Right kidney (tissue), 1 donor: ENCODE measurements at regions not wholly inside any gene's neighbourhood (a gene's known extent, or its start where the extent isn't known, plus 50 kb on each side); places are given as distances from the start of the nearest gene placed in this dataset.
"Not testable (repeated sequence)": the region's sequence is repeated elsewhere in the genome, so short reads cannot be mapped to it uniquely, and the experiment has no call there.

Source experiments
- DNase-seq: peaks from one replicate; pipeline ENCODE4 v3.0.0-alpha.2; 2016

DNA sequence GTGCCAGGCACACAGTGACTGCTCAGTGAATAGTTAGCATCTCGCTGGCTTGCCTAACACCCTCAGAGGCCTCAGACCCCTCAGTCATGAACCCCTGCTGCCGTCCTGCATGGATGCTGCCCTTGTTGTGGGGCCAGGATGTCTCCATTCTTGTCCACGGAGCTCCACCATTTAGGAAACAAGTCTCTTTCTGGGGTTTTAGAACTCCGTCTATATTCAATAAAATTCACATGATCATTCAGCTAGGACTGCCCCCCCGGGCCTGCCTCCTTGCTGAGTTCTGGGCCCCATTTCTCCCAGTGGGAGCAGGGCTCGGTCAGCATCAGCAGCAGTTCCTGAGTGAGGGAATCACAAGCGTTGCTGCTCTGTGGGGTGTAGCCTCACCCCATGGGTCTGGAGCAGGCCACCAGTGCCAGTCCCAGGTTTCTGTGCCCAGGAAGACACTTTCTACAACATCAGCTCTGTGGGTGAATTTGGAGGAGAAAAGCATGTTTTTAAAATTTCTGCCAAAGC lies 134.1 kb downstream of the RHOU start:
- DNase-seq = no peak

DNA sequence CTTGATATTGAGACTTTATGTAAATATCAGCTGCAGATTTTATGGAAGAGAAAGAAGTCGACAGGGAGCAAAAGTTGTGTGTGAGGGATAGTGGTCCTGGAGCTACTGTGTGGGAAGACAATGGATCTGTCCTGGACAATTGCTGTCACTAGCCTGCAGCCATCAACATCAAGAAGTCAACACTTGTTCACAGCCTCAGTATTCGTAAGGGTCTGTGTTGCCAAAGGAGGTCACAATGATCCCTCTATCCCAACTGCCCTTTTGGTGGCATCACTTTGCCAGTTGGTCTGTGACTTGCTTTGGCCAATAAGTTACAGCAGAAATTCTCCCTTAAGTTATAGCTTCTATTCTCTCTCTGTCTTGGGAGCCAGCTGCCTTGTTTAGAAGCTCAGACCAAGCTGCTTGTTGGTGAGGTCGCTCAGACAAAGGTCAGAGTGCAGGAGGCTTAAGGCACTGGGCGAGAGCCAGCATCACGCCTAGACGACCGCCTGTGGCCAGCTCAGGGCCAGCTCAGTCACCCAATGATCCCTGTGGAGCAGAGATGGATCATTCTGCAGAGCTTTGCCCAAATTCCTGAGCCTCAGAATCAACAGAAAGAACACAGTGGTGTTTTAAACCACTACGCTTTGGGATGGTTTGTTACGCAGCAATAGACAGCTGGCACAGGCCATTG lies 134.9 kb downstream of the RHOU start:
- no peak for DNase-seq

DNA sequence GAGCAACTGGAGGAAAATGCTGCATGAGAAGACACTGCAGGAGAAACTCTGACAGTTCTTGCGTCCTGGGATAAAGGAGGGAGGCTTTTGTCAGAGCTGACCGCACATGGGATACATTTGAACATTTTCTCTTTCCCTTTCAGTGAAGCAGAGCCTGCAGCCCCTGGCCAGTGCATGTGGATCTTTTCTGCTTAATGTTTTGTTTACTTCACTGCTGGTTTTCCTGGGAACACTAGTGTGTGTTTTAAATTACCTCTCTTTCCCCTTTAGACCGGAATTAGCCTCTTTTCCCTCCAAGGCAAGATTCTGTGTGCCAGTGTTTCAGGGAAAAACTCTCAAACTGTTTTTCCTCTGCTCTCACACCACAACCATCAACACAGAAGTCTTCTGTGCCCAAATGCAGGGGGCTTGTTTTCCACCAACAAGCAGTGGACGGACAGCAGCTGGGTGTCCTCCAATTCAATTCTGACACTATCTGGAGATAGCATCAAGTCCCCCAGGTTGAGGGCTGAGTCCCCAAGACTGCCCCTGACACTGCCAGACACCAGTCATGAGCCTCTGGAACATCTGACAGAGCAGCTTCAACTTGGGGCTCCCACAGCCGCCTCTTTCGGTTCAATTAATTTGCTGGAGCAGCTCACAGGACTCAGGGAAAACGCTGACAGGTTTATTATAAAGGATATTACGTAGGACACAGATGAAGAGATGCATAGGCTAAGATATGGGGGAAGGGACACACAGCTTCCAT lies 136.2 kb downstream of the RHOU start:
- peak; percentile 59 for DNase-seq

DNA sequence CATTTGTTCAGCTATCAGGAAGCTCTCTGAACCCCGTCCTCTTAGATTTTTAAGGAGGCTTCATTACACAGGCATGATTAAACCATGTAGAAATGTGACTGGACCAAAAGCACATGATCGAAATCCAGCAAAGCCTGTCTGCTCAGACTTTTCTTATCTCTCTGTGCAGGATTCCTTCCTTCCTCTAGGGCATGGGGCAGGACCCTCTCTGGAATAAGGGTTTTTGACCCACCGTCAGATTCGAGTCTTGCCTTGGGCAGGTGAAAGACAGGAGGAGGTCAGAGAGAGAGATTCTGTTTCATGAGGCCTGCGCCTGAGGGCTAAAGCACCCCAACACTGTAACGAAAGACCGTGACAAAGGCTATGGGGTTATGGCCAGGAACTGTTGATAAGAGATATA lies 136.8 kb downstream of the RHOU start:
- DNase-seq = no peak

DNA sequence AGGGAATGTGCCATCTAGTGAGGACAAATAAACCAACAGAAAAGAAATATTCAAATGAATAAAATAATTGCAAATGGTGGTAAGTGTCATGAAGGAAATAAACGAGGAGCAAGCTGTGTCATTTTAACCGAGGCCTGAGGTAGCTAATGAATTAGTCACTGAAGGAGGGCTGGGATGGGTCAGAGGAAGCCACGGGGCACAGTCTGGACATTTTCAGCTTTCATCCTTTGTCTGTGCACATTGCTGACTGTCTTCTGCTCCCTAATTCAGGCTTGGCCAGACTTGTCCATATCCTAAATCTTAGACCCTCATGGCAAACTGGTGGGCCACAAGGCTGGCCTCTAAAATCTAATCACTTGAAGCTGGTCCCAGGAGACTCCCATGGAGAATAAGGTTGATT lies 138.4 kb downstream of the RHOU start:
- no peak for DNase-seq

DNA sequence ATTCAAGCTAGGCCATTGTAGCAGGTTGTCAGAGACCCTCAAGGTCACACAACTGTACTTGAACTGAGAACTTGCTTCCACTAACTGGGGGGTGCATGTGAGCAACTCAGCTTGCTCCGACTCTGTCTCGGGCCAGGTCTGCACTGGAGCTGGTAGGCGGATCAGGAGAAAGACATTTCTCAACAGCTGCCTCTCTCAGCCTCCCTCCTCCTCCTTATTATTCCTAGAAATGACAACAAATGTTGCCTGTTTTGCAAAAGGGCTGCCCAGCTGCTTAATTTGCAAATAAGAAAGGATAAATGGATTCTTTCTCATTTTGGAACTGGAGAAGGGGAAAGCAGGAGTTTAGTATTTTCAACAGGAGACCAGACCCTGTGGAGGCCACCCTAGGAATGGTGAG lies 140.5 kb downstream of the RHOU start:
- DNase-seq = no peak

DNA sequence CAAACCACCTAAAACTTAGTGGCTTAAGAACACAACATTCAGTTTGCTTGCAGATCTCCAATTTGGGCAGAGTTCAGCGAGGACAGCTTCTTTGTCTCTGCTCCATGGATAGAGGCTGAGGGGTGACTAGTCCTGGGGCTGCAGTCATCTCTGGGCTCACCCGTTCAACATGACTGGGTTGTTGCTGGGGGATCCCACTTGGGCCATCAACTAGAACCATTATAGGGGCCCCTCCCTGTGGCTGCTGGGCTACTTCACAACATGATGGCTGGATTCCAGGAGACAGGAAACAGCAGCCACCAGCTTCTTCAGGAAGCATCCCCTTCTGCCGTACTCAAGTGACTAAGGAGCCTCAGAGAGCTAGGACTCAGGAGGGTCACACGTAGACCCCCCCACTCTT lies 140.9 kb downstream of the RHOU start:
- DNase-seq = no peak

DNA sequence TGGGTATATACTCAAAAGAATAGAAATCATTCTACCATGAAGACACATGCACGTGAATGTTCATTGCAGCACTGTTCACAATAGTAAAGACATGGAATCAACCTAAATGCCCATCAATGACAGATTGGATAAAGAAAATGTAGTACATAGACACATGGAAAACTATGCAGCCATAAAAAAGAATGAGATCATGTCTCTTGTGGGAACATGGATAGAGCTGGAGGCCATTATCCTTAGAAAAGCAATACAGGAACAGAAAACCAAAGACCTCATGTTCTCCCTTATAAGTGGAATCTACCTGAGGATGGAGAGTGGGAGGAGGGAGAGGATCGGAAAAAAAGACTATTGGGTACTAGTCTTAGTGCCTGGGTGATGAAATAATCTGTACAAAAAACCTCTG lies 143.9 kb downstream of the RHOU start:
- DNase-seq = no peak

DNA sequence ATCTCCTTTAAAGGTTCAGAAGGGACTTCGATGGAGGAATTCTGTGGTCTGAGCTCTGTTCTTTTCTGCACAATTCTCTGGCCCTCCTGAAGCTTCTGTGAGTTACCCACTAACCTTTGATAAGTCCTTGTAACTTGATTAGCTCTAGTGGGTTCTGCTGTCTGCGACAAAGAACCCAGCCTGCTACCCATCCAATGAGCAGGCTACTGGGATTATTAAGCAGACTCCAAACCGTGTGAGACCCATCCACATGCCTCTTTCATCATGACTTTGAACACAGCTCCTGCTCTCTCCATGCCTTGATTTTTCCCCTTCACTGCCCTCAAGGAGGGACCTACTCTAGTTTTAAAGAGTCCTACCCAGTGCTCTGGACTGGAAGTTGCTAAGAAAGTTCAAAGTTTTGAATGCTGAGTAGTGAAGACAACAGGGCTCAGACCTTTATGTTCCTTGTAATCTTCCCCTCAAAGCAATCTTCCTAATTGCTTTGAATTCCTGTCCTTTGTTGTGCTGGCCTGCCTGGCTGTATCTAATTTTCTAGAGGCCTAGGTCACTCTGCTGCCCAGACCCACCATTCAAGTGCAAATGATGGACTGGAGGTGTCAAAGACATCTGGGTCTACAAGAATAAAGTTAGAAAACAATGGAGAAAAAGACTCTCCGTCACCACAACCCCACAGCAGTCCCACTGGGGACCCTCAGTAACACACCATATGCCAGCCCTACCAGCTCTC lies 146.9 kb downstream of the RHOU start:
- DNase-seq = no peak

DNA sequence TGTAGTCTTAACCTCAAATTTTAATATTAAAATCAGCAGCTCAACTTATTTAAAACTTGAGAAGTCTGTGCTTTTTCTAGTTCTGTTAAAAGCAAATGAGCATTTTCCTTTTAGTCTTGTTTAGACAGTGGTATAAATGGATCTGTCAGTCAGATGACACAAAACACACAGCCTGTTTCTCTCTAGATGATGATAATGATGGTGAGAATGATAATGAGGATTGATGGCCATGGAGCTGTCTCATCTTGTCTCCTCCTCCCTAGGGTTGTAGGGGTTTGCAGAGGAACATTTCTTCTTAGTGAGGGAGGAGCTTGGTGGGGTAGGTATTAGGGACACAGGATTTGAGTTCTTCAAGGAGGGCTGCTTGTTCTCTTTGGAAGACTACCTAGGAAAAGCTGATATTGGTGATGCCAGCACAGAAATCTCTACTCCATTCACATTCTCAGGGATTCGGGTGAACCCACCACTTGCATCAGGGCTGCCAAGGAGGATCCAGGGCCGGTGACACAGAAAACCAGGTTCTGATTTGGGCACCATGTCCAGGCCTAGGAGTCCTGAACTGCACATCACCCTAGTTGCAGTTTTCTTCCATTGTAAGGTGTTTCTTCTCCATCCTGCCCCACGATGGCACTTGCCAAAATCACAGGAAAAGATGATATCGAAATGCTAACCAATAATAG lies 147.6 kb downstream of the RHOU start:
- no peak for DNase-seq

DNA sequence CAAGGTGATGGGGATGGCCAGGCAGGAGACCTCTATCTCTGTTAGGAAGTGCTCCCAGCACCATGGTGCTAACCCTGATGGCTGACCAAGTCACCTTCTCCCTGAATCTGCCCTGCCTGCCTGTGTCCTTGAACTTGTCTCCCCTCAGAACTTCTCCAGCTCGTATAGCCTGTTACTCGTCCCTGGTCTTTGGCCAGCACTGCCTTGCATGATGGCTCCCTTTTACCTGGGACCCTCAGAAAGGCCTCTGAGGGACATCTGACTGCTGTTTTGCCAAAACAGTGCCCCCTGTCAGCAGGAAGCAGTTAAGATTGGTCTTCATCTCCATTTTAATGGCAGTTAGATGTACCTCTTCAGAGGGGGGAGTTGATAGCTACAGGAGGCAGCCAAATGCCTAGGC lies 148.3 kb downstream of the RHOU start:
- no peak for DNase-seq

DNA sequence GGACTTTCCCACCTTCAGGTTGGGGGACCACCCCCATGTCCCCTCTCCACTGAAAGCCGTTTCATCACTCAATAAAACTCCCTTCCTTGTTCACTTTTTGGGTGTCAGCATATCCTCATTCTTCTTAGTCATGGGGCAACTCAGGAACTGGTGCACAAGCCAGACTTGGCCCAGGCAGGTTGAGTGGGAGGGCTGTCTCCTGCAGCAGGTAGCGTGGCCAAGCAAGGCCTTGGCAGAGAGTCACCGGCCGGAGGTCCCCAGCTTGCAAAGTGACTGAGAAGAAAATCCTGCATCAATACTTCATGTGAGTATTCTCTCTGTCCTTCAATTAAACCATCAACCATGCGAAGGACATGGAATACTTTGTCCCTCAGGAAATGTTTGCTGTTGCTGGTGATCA lies 148.9 kb downstream of the RHOU start:
- no peak for DNase-seq

DNA sequence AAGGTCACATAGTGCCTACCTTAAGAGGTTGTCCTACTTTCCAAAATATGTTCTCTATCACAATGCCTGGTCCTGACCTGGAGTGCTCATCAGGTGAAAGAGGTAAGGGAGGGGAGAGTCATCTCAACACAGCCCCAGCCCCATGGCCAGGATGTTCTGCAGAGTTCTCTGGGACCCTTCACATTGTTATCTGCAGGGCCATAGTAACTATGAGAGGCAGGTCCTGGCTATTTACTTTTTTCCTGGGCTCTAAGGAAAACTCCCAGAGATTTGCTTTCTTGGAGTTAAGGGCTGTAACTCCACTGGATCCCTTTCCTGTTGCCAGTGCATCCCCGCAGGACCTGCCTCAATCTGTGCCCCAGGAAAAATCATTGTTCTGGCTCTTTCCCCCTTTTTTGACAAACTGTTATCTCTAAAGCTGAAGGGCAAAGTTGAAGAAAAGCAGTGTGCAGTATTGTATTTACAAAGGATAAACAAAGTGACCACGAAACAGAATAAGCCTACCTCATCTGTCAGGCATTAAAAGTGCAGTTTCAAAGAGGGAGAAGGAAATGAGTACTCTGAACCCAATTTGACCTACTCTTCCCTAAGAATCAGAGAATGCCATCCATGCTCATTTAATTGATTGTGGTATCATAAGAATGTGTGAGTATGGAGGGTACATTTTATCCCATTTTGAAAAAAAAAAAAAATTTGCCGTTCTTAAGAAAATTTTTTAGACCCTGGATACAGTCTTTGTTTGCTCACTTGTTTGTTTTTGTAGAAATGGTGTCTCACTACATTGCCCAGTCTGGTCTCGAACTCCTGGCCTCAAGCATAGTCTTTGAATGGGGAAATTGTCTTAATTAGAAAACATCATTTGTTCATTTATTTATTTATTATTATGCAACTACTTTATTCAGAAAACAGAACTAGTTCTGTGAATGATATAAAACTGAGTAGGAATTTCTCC lies 149.6 kb downstream of the RHOU start:
- no peak for DNase-seq

DNA sequence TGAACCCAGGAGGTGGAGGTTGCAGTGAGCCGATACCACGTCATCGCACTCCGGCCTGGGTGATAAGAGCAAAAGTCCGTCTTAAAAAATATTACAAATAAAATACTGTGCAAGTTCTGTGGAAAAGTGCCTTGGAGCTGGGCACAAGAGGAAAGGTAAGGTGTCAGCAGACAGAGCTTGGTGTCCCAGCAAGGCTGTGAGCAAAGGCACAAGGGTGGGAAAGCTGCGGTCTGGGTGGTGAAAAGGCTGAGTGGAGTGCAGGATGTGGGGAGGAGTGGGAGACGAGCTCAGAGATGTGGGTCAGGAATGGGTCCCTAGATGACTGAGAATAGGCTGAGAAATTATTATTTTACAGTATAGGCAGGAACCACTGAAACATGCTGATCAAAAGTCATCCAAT lies 150.6 kb downstream of the RHOU start:
- DNase-seq = no peak

DNA sequence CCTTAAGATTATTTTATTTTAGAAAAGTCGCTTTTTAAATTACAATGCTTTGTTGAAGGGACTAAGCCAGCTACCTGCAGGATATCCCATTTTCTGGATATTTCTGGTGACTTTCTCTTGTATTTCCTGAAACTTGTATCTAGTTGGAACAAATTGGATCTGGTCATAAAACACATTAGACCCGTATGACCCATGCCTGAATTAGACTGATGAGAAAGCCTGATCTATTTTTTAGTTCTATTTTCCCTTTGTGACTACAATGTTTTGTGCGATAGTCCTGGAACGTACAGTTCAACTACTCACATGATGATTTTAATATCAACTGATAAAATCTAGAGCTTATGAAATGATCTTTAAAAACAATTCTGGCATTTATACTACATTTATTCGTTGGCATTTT lies 151.8 kb downstream of the RHOU start:
- DNase-seq = no peak

DNA sequence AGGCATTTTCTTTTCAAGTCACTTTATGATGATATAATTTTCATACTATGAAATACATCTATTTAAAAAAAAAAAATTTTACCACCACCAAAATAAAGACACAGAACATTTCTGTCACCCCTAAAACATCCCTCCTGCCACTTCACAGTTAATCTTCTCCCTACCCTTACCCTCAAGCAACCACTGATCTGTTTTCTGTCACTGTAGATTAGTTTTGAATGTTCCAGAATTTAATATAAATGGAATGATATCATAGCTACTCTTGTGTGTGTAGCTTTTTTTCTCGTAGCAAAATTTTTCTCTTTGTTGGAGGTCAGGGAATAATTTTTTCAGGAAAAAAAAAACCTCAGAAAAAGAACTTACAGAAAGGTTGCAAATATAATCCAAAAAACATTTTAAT lies 152.7 kb downstream of the RHOU start:
- DNase-seq = no peak

DNA sequence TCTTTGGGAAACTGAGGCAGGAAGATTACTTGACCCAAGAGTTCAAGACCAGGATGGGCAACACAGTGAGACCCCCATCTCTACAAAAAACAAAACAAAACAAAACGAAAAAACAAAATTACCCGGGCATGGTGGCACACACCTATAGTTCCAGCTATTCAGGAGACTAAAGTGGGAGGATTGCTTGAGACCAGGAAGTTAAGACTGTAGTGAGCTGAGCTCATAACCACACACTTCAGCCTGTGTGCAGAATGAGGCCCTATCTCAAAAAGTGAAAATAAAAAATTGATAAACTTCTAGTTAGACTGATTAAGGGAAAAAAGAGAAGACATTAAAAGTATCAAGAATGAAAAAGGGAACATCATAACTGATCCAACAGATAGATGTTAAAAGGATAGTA lies 154.0 kb downstream of the RHOU start:
- no peak for DNase-seq

DNA sequence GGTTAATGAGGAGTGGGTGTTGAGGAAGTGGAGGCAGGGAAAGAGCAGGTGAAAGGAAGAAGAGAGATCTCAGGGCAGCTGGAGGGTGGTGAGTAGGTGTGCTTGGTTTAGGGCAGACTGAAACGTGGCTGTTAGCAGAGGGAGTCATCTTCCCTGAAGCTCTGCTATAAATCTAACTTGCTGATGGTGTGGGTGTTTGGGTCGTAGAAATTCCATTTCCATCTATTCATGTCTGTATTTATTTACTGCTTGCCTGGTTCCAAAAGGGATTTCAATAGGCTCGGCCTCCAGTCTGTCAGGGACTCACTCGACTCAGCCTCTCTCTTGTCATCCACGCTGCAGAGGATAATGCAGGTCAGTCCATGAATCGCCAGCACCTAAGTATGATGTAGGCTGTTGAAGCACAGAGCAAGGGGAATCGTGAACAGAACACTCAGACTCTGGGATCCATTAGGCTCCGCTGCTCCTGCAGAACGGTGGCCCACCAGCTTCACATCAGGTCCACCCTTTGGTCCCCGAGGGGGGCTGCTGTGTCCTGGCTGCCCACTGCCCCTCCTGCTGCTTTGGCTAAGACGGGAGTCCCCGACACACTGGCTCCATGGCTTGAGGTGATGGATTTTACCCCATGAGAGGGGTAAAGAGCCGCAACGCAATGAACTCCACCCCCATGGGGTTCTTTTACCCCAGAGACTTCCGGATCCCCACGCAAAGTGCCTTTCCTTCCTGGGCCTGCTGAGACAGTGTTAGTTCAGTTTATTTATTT lies 156.2 kb downstream of the RHOU start:
- no peak for DNase-seq

DNA sequence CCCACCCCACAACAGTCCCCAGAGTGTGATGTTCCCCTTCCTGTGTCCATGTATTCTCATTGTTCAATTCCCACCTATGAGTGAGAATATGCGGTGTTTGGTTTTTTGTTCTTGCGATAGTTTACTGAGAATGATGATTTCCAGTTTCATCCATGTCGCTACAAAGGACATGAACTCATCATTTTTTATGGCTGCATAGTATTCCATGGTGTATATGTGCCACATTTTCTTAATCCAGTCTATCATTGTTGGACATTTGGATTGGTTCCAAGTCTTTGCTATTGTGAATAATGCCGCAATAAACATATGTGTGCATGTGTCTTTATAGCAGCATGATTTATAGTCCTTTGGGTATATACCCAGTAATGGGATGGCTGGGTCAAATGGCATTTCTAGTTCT lies 156.9 kb downstream of the RHOU start:
- not testable (repeated sequence) for DNase-seq

DNA sequence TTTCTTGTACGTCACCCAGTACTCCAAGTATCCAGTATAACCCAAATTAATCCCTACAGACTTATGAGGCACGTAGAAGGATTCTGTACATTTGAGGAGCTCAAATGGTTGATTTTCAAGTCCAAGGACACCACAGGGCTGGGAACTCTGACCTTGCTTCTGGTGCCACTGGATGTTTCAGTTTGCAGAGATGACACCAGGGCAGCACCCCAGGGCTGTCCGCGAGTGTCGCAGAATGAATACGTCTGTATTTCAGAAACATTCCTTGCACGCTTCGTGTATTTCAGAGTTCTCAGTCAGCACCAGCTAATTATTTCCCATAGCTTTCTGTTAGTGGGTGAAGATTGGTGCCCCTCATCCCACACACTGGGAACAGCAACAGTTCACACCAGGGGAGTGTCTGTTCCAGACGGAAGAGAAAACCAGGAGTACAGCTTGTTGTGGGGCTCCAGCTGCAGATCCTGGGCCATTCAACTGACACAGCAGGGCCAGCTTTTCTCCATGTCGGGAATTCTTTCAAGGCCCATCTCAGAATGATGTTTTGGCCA lies 159.2 kb downstream of the RHOU start:
- no peak for DNase-seq

DNA sequence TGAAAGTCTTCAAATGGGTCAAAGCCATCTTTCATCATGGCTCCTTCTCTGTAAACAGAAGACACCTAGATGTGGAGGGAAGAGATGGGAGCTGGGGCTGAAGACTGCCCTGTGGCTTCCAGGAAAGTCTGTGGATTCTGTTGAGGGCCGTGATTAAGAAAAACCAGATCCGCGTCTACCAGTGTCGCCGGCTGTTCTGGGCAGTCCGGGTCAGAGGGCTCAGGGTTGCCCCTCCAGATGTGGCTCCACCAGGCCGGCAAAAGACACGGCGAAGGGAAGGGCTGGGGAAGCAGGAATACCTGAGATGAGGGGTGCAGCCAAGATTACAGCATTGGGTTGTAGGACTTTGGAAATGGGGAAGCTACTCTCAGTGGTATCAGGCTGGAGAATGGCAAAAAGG lies 162.6 kb downstream of the RHOU start:
- no peak for DNase-seq
